K562 (cell line): ENCODE measurements at regions not wholly inside any gene's neighbourhood (a gene's known extent, or its start where the extent isn't known, plus 50 kb on each side); places are given as distances from the start of the nearest gene placed in this dataset.

ENCODE experiments used
- ATAC-seq: fragments of 200-7000 bp; cut with Tn5 transposase; 3 replicates; pipeline ENCODE4 v1.9.1; 2020; ENCODE audit warnings: moderate library complexity
- BruUV-seq: library from RNA; stranded (reverse); fragments of 400-500 nt; replicated peaks from 2 replicates; lab custom pipeline; 2021; lab: Mats Ljungman, UMichigan
- CTCF ChIA-PET: fragments of 300-600 bp; formaldehyde crosslinking; extraction: SDS; loops from one replicate; lab custom pipeline; 2021; ENCODE audit warnings: low intra/inter-chr PET ratio; lab: Yijun Ruan, JAX
- POLR2A ChIA-PET: fragments of 300-600, 350-650 bp; sonication (Branson Sonifier 250); formaldehyde crosslinking; extraction: SDS; loops from one replicate; lab custom pipeline; 2021; ENCODE audit warnings: antibody characterized with exemption, inconsistent platforms; lab: Yijun Ruan, JAX
- DNase-seq, 4 experiments: peaks; one replicate each; pipeline versions ENCODE4 v3.0.0 to v3.0.0-alpha.2; 2011 to 2018; ENCODE audit warnings: low spot score in 3 of 4, mixed read lengths in 3 of 4; ENCODE audit errors: extremely low read depth in 1 of 4
- FAIRE-seq: peaks from 2 replicates; lab custom pipeline; 2011; peaks lifted over from hg19 to GRCh38; lab: Jason Lieb, UNC
- H2AFZ ChIP-seq: 2 replicates; pipeline ENCODE4 v1.6.0; 2011; ENCODE audit warnings: low read depth, low read length, control low read depth, inconsistent platforms
- H3K27ac ChIP-seq: fragments of 200-600 bp; 3 replicates; pipeline ENCODE4 v1.8.0; 2011; ENCODE audit warnings: low read depth, mild to moderate bottlenecking, control low read depth, inconsistent platforms, low read length, moderate library complexity, mixed read lengths; ENCODE audit errors: extremely low read depth
- H3K27me3 ChIP-seq, 2 experiments: fragments of 300-600 bp in 1 of 2; 2 replicates in 1 of 2; 3 replicates in 1 of 2; pipeline versions ENCODE4 v1.6.0 to v1.8.0; 2011; ENCODE audit warnings: inconsistent platforms in 2 of 2, low read length in 2 of 2, mild to moderate bottlenecking in 1 of 2, mixed read lengths in 1 of 2, moderate library complexity in 1 of 2; ENCODE audit not compliant: control insufficient read depth in 2 of 2, insufficient read depth in 2 of 2
- H3K36me3 ChIP-seq: fragments of 300-600 bp; 3 replicates; pipeline ENCODE4 v1.8.0; 2011; ENCODE audit warnings: mild to moderate bottlenecking, low read length, inconsistent platforms; ENCODE audit not compliant: control insufficient read depth, insufficient read depth
- H3K4me1 ChIP-seq, 2 experiments: fragments of 200-600 bp in 1 of 2; replicated peaks in 1 of 2; 2 replicates in 1 of 2; 3 replicates in 1 of 2; pipeline versions ENCODE4 v1.5.1 to v1.8.0; 2011; ENCODE audit warnings: inconsistent platforms in 2 of 2, low read length in 2 of 2, mild to moderate bottlenecking in 1 of 2, mixed read lengths in 1 of 2, moderate library complexity in 1 of 2; ENCODE audit not compliant: control insufficient read depth in 2 of 2, insufficient read depth in 2 of 2
- H3K4me2 ChIP-seq: 2 replicates; pipeline ENCODE4 v1.6.1; 2011; ENCODE audit warnings: low read length, control low read depth, inconsistent platforms, mixed read lengths; ENCODE audit not compliant: insufficient read depth
- H3K4me3 ChIP-seq: fragments of 200-600 bp; sonication (generic), shearing (Covaris generic); 2 replicates; pipeline ENCODE4 v1.5.1; 2016; ENCODE audit warnings: control low read depth, inconsistent platforms
- H3K79me2 ChIP-seq: fragments of 200-600 bp; 3 replicates; pipeline ENCODE4 v1.8.0; 2011; ENCODE audit warnings: low read length, inconsistent platforms; ENCODE audit not compliant: control insufficient read depth, insufficient read depth
- H3K9ac ChIP-seq, 2 experiments: 2 replicates each; pipeline versions ENCODE4 v1.6.0 to v1.6.1; 2011; ENCODE audit warnings: low read depth in 2 of 2, low read length in 2 of 2, control low read depth in 1 of 2, inconsistent platforms in 1 of 2, mild to moderate bottlenecking in 1 of 2, mixed read lengths in 1 of 2; ENCODE audit not compliant: insufficient read depth in 1 of 2
- H3K9me1 ChIP-seq: one replicate; pipeline ENCODE4 v1.6.0; 2011; ENCODE audit warnings: inconsistent platforms, mild to moderate bottlenecking, low read length, moderate library complexity; ENCODE audit not compliant: control insufficient read depth, insufficient read depth
- H3K9me3 ChIP-seq: replicated peaks from 2 replicates; pipeline ENCODE4 v1.5.1; 2011; ENCODE audit warnings: low read depth, low read length, inconsistent platforms; ENCODE audit not compliant: control insufficient read depth, insufficient read depth
- H4K20me1 ChIP-seq: replicated peaks from 2 replicates; pipeline ENCODE4 v1.6.1; 2011; ENCODE audit warnings: low read length, inconsistent platforms, mixed read lengths; ENCODE audit not compliant: control insufficient read depth, insufficient read depth
- ARNT ChIP-seq, 2 experiments: fragments of 450-650 bp; IDR thresholded peaks; 2 replicates each; pipeline ENCODE4 v1.6.1; 2016; ENCODE audit warnings: mild to moderate bottlenecking in 1 of 2
- CBX1 ChIP-seq: sonication (generic); IDR thresholded peaks from 2 replicates; pipeline ENCODE4 v1.6.1; 2016; ENCODE audit warnings: antibody characterized with exemption, low read depth, mild to moderate bottlenecking
- CREM ChIP-seq: IDR thresholded peaks from 2 replicates; pipeline ENCODE4 v1.6.1; 2014; ENCODE audit warnings: antibody characterized with exemption, low read depth
- DNMT1 ChIP-seq: fragments of 450-650 bp; IDR thresholded peaks from 2 replicates; pipeline ENCODE4 v1.6.1; 2016; ENCODE audit warnings: antibody characterized with exemption, mild to moderate bottlenecking
- EHMT2 ChIP-seq: fragments of 450-650 bp; IDR thresholded peaks from 2 replicates; pipeline ENCODE4 v1.6.1; 2018; ENCODE audit warnings: antibody characterized with exemption
- MCM2 ChIP-seq: fragments of 450-650 bp; IDR thresholded peaks from 2 replicates; pipeline ENCODE4 v1.6.1; 2017; ENCODE audit warnings: low read depth, mild to moderate bottlenecking
- MTA3 ChIP-seq: fragments of 450-650 bp; formaldehyde crosslinking; IDR thresholded peaks from 2 replicates; pipeline ENCODE4 v1.6.1; 2017; ENCODE audit warnings: mild to moderate bottlenecking, borderline replicate concordance
- PHB2 ChIP-seq: fragments of 450-650 bp; IDR thresholded peaks from 2 replicates; pipeline ENCODE4 v1.6.1; 2017; ENCODE audit warnings: low read depth
- RAD51 ChIP-seq: fragments of 450-650 bp; IDR thresholded peaks from 2 replicates; pipeline ENCODE4 v1.7.1; 2016; ENCODE audit warnings: low read depth, mild to moderate bottlenecking, borderline replicate concordance
- STAT5B ChIP-seq: fragments of 250-450 bp; sonication (Bioruptor Pico); IDR thresholded peaks from 2 replicates; pipeline ENCODE4 v1.8.0; 2021; ENCODE audit warnings: mild to moderate bottlenecking, inconsistent platforms
- TAF9B ChIP-seq: fragments of 450-650 bp; IDR thresholded peaks from 2 replicates; pipeline ENCODE4 v1.6.1; 2018; ENCODE audit warnings: mild to moderate bottlenecking; ENCODE audit not compliant: partially characterized antibody
- TFAP4 ChIP-seq: sonication (generic); formaldehyde crosslinking; IDR thresholded peaks from 2 replicates; pipeline ENCODE4 v1.8.0; 2022; ENCODE audit warnings: missing genetic modification reagents, mild to moderate bottlenecking, moderate library complexity, borderline replicate concordance
- TOE1 ChIP-seq, 2 experiments: fragments of 450-650 bp in 1 of 2; sonication (generic) in 1 of 2; formaldehyde crosslinking in 1 of 2; IDR thresholded peaks; 2 replicates each; pipeline versions ENCODE4 v1.7.1 to v1.8.0; 2016 to 2022; ENCODE audit warnings: borderline replicate concordance in 2 of 2, mild to moderate bottlenecking in 2 of 2, antibody characterized with exemption in 1 of 2, inconsistent platforms in 1 of 2, low read depth in 1 of 2, missing genetic modification reagents in 1 of 2, moderate library complexity in 1 of 2
- YY1 ChIP-seq, 3 experiments: IDR thresholded peaks; 2 replicates each; pipeline ENCODE4 v1.6.1; 2011; ENCODE audit warnings: low read length in 2 of 3, mild to moderate bottlenecking in 2 of 3, moderate library complexity in 2 of 3, borderline replicate concordance in 1 of 3, control low read depth in 1 of 3, low read depth in 1 of 3; ENCODE audit not compliant: insufficient read depth in 3 of 3, insufficient replicate concordance in 2 of 3, control insufficient read depth in 1 of 3, insufficient read length in 1 of 3; ENCODE audit errors: extremely low read depth in 1 of 3
- ZFP1 ChIP-seq: fragments of 450-650 bp; formaldehyde crosslinking; IDR thresholded peaks from 2 replicates; pipeline ENCODE4 v1.4.0; 2020; ENCODE audit warnings: mild to moderate bottlenecking, mixed read lengths
- ZKSCAN8 ChIP-seq: fragments of 200-800 bp; sonication (Bioruptor generic); IDR thresholded peaks from 2 replicates; pipeline ENCODE4 v1.6.1; 2016; ENCODE audit warnings: missing genetic modification characterization, missing compliant biosample characterization
- ZNF589 ChIP-seq: fragments of 200-800 bp; sonication (Bioruptor generic); IDR thresholded peaks from 2 replicates; pipeline ENCODE4 v1.6.1; 2016; ENCODE audit warnings: low read depth, missing genetic modification characterization, missing compliant biosample characterization
- ZNF644 ChIP-seq: fragments of 200-800 bp; sonication (Bioruptor generic); IDR thresholded peaks from 2 replicates; pipeline ENCODE4 v1.6.1; 2016; ENCODE audit warnings: low read depth, missing genetic modification characterization, missing compliant biosample characterization
- WGBS: fragments of 100-300 bp; shearing (Covaris generic); methylation state at CpG from one replicate; pipeline ENCODE4 v1.1.6; 2016; ENCODE audit warnings: low coverage, mixed read lengths; ENCODE audit not compliant: insufficient coverage; ENCODE audit errors: missing lambda C conversion rate; 5-methylcytosine and 5-hydroxymethylcytosine counted together
- in situ Hi-C: fragments of 300-500 bp; cut with MboI; formaldehyde crosslinking; loops from 4 replicates; pipeline ENCODE4 v1.15.0; 2018; ENCODE audit warnings: inconsistent platforms, mixed read lengths
- intact Hi-C: fragments of 100-400 bp; cut with micrococcal nuclease; formaldehyde crosslinking; loops from 2 replicates; pipeline ENCODE4 v1.14.2; 2022
- TF ChIP-seq, protein P1 (sequence below): fragments of 250-450 bp; sonication (Bioruptor Pico); IDR thresholded peaks from 2 replicates; pipeline ENCODE4 v1.8.0; 2022; ENCODE audit warnings: moderate library complexity, mild to moderate bottlenecking, inconsistent platforms

DNA sequence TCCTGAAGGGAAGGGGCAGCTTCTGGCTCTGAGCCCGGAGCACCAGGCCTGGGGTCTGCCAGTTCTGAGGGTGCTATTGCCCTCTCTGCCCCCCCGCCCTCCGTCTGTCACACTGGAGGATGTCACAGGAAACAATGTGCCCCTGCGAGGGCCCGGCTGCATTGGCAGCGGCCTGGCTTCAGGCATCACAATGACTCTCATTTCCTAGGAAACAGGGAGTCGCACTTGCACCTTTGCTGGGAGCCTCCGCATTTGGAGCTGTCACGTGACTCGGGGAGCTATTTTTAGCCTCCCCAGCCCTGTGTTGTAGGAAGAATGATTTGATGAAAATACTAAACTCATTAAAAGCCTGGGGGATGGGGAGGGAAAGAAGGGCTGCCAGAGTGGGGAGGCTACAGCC, 518.9 kb downstream of the SHQ1 start (continued):
- no peak for TF ChIP-seq ZNF589 (CRISPR knock-in tag)
- no peak for TF ChIP-seq CBX1
- TF ChIP-seq MTA3, result no peak
- TF ChIP-seq TFAP4, result no peak
- peak; percentile 94 for TF ChIP-seq TOE1 (IDR thresholded peaks at IDR 0.05; ENCODE audit: borderline replicate concordance)
- no peak for TF ChIP-seq TOE1 (CRISPR knock-in tag; IDR thresholded peaks at IDR 0.05; ENCODE audit: borderline replicate concordance, low read depth)
- no peak for TF ChIP-seq ZFP1 (CRISPR knock-in tag)
- TF ChIP-seq RAD51, result peak; percentile 94
- TF ChIP-seq ZKSCAN8 (CRISPR knock-in tag), result no peak
- no peak for TF ChIP-seq PHB2

GRCh38 chr3:72328755-72329277, 519.4 kb downstream of the SHQ1 start:
- Histone ChIP-seq H3K27me3 (no peaks in the 10 kb centered on the region), H3K9ac (no peak overlapping the region), H4K20me1 (no peaks in the 10 kb centered on the region), H3K9me1 (no peaks in the 10 kb centered on the region), H3K36me3 (no peaks in the 10 kb centered on the region), H3K4me3 (no peak overlapping the region), H3K4me2 (no peak overlapping the region), H3K9me3 (no peaks in the 10 kb centered on the region), H3K79me2 (no peaks in the 10 kb centered on the region), H3K27ac (no peak overlapping the region), H3K4me1 (peaks cover 4 to 6% of the 10 kb centered on the region in 2 experiments; a peak in 4 of 5 replicates), H2AFZ (no peak overlapping the region)
- no TSS peak for BruUV-seq
- in situ Hi-C loops (no loop called here), intact Hi-C loops (no loop called here)
- no peak for DNase-seq
- ChIA-PET POLR2A (no interaction called here), CTCF (no interaction called here)
- ATAC-seq, result no peak
- no peak for FAIRE-seq
- WGBS, result 36% methylated on average over 6 of the region's 6 CpGs
- TF ChIP-seq EHMT2 (no peak), MCM2 (no peak), CREM (no peak), ARNT (IDR thresholded peaks at IDR 0.05) (no peak), STAT5B (CRISPR knock-in tag) (no peak), DNMT1 (no peak), TAF9B (no peak), ZNF644 (tag) (no peak), YY1 (IDR thresholded peaks at IDR 0.05; ENCODE audit: borderline replicate concordance in 1 of 3, control insufficient read depth in 1 of 3, extremely low read depth in 1 of 3, insufficient read depth in 3 of 3, insufficient read length in 1 of 3, insufficient replicate concordance in 2 of 3, low read depth in 1 of 3, low read length in 2 of 3) (no peak)
- TF ChIP-seq, protein P1, sequence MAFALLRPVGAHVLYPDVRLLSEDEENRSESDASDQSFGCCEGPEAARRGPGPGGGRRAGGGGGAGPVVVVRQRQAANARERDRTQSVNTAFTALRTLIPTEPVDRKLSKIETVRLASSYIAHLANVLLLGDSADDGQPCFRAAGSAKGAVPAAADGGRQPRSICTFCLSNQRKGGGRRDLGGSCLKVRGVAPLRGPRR, result no peak
